Spleen (tissue), 11 donors: ENCODE measurements at regions not wholly inside any gene's neighbourhood (a gene's known extent, or its start where the extent isn't known, plus 50 kb on each side); places are given as distances from the start of the nearest gene placed in this dataset.

Source experiments
- DNase-seq: peaks from one replicate; pipeline ENCODE4 v3.0.0-alpha.2; 2020
- H3K27ac ChIP-seq, 8 donors: fragments of 200-600 bp; sonication (generic) in 7 of 8; 1 replicate in 4 of 8; 2 replicates in 4 of 8; pipeline versions ENCODE4 v1.5.0 to v1.8.0; 2016 to 2021; ENCODE audit warnings: inconsistent platforms in 4 of 8, mild to moderate bottlenecking in 4 of 8, moderate library complexity in 1 of 8
- H3K27me3 ChIP-seq, 7 donors: fragments of 200-600 bp; sonication (generic) in 6 of 7; replicated peaks in 1 of 7; 1 replicate in 4 of 7; 2 replicates in 3 of 7; pipeline versions ENCODE4 v1.5.0 to v1.8.0; 2016 to 2021; ENCODE audit warnings: inconsistent platforms in 3 of 7, mild to moderate bottlenecking in 1 of 7
- H3K36me3 ChIP-seq, 6 donors: fragments of 200-600 bp; sonication (generic) in 5 of 6; 1 replicate in 4 of 6; 2 replicates in 2 of 6; pipeline versions ENCODE4 v1.5.0 to v1.8.0; 2016 to 2021; ENCODE audit warnings: inconsistent platforms in 2 of 6
- H3K4me1 ChIP-seq, 6 donors: fragments of 200-600 bp; sonication (generic) in 5 of 6; 1 replicate in 3 of 6; 2 replicates in 3 of 6; pipeline versions ENCODE4 v1.5.0 to v1.8.0; 2016 to 2021; ENCODE audit warnings: inconsistent platforms in 3 of 6
- H3K4me3 ChIP-seq, 8 donors: fragments of 200-600 bp; sonication (generic) in 7 of 8; 1 replicate in 4 of 8; 2 replicates in 4 of 8; pipeline versions ENCODE4 v1.5.0 to v1.8.0; 2016 to 2021; ENCODE audit warnings: inconsistent platforms in 4 of 8, mild to moderate bottlenecking in 4 of 8, moderate library complexity in 2 of 8
- H3K9me3 ChIP-seq, 8 donors: fragments of 200-600 bp; sonication (generic) in 7 of 8; 1 replicate in 4 of 8; 2 replicates in 4 of 8; pipeline versions ENCODE4 v1.5.0 to v1.8.0; 2016 to 2021; ENCODE audit warnings: inconsistent platforms in 4 of 8
- POLR2A ChIP-seq, 3 donors: fragments of 450-650 bp; IDR thresholded peaks; one replicate each; pipeline ENCODE4 v1.5.1; 2017; ENCODE audit warnings: antibody characterized with exemption in 3 of 3, mild to moderate bottlenecking in 1 of 3
- POLR2AphosphoS5 ChIP-seq, 3 donors: sonication (generic); formaldehyde crosslinking; IDR thresholded peaks; one replicate each; pipeline ENCODE4 v1.5.1; 2017; ENCODE audit warnings: antibody characterized with exemption in 3 of 3
- WGBS, 5 donors: extraction: QIAGEN DNeasy Blood & Tissue Kit in 3 of 5; methylation state at CpG; one replicate each; pipeline versions ENCODE4 v1.1.5 to v1.1.7; 2013 to 2018; 5-methylcytosine and 5-hydroxymethylcytosine counted together
- intact Hi-C: fragments of 100-400 bp; cut with DNase I; formaldehyde crosslinking; loops from one replicate; pipeline ENCODE4 v1.15.0; 2023; ENCODE audit warnings: low total_unique reads
- TF ChIP-seq, protein P1 (sequence below), 11 experiments: fragments of 200-600 bp in 7 of 11; fragments of 450-650 bp in 4 of 11; sonication (generic) in 4 of 11; IDR thresholded peaks in 8 of 11; conservative IDR thresholded peaks in 3 of 11; 1 replicate in 7 of 11; 2 replicates in 4 of 11; pipeline versions ENCODE4 v1.4.0 to v1.8.0; 2016 to 2021; ENCODE audit warnings: antibody characterized with exemption in 11 of 11, inconsistent platforms in 4 of 11, mild to moderate bottlenecking in 1 of 11
- donor health status: healthy with polysubstance abuse.
- donor health status: DM: no; HTN: no; CAD: no; lungs with moderate emphysema.
- donor health status: DM: no; HTN: no; CAD: no.
- donor health status: Bipolar disorder and iron deficiency.
- donor health status: healthy.
- donor health status: DM: no; HTN: no; CAD: no.
- donor health status: DM: yes; HTN: yes; CAD: no.

DNA sequence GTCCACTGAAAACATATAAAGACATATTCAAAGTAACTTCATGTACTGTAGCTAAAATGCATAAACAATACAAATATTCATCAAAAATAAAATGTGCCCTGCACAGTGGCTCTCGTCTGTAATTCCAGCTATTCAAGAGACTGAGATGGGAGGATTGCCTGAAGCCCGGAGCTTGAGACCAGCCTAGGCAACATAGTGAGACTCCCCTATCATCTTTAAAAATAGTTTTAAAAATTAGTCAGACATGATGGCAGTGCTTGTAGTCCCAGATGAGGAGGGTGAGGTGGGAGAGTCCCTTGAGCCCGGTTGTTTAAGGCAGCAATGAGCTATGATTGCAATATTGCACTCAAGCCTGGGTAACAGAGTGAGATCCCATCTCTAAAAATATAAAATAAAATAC, 534.1 kb downstream of the ANXA1 start:
- Histone ChIP-seq H3K9me3 (peaks cover 0 to 15% (median 0%) of the 10 kb centered on the region in 8 donors), H3K36me3 (no peaks in the 10 kb centered on the region), H3K4me1 (no peaks in the 10 kb centered on the region), H3K27me3 (no peaks in the 10 kb centered on the region), H3K27ac (no peak overlapping the region), H3K4me3 (no peak overlapping the region)
- intact Hi-C loops, result no loop called here
- no peak for DNase-seq
- WGBS, 5 donors, result 82 to 89% (median 87%) methylated on average over 3 of the region's 3 CpGs
- TF ChIP-seq POLR2A (IDR thresholded peaks at IDR 0.05), result no peak
- TF ChIP-seq, protein P1, sequence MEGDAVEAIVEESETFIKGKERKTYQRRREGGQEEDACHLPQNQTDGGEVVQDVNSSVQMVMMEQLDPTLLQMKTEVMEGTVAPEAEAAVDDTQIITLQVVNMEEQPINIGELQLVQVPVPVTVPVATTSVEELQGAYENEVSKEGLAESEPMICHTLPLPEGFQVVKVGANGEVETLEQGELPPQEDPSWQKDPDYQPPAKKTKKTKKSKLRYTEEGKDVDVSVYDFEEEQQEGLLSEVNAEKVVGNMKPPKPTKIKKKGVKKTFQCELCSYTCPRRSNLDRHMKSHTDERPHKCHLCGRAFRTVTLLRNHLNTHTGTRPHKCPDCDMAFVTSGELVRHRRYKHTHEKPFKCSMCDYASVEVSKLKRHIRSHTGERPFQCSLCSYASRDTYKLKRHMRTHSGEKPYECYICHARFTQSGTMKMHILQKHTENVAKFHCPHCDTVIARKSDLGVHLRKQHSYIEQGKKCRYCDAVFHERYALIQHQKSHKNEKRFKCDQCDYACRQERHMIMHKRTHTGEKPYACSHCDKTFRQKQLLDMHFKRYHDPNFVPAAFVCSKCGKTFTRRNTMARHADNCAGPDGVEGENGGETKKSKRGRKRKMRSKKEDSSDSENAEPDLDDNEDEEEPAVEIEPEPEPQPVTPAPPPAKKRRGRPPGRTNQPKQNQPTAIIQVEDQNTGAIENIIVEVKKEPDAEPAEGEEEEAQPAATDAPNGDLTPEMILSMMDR (IDR thresholded peaks at IDR 0.05 in 8 of 11, conservative IDR thresholded peaks at IDR 0.05 in 3 of 11), result no peak
- TF ChIP-seq POLR2AphosphoS5 (IDR thresholded peaks at IDR 0.05), result no peak

DNA sequence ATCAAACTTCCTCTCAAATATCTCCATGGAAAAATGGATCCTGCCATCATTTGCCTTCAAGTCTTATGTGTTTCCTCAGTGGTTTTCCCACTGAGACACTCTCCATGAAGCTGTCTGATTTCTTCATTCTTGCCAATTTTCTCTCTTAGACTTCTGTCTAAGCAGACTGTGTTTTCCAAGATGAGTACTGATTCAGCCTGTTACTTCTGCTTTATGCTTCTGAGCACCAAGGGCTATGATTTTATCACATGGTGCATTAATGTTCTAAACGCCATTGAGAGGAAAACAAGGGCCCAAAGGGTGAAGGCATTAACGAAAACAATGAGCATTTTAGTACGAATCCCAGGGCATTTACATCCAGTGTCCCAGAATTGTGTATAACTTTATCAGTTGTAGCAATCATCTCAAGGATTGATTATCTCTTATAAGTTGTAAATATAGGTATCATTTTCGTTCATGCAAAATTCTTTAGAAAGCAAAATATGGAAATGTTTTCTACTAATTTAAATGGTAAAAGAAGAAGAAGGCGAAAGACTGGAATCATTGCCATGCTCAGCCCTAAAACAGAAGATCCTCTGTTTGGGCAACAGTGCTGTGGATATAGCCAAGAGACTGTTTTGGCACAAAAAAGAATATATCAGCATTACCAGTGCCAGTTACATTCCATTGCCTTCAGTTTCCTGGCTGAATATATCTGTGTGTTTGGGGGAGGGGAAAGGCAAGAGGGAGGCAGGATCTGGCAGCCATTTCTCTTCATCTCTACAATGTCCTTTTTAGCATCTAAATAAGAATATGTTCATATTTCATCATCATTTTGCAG, 537.6 kb downstream of the ANXA1 start:
- WGBS, 5 donors, result 60 to 84% (median 77%) methylated on average over 5 of the region's 5 CpGs
- intact Hi-C loops, result no loop called here
- Histone ChIP-seq H3K9me3 (peaks cover 0 to under 1% (median 0%) of the 10 kb centered on the region in 8 donors), H3K36me3 (no peaks in the 10 kb centered on the region), H3K4me1 (no peaks in the 10 kb centered on the region), H3K27me3 (no peaks in the 10 kb centered on the region), H3K4me3 (no peak overlapping the region), H3K27ac (no peak overlapping the region)
- no peak for DNase-seq
- TF ChIP-seq, protein P1 (IDR thresholded peaks at IDR 0.05 in 8 of 11, conservative IDR thresholded peaks at IDR 0.05 in 3 of 11), result no peak
- TF ChIP-seq POLR2A (IDR thresholded peaks at IDR 0.05), result no peak
- no peak for TF ChIP-seq POLR2AphosphoS5 (IDR thresholded peaks at IDR 0.05)

DNA sequence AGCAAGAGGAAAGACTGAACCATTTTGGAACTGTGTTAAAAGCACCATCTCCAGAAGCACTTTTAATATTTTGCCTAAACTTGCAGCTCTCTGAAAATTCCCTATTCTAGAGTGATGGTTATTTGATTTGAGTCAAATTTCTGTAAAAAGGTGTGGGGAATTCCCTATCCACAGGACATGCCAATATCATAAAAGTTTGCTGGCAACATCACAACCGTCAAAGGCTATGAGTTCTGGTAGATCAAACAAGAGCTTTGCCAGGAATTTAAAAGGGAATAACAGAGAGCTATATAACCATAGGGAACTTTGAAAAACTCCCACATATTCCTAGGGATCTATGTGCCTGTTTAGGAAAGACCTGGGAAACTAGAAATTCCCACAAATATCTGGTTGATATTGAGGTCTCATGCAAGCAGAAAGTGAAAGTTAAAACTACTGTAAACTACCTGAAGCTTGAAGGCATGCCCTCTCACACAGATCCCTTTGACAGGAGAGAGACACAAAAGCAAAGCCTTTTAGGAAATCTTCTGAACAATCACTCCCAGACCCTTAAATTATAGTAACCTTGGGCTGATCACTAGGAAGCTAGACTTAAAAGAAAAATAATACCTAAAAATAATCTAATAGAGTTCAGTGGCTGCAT, 549.9 kb downstream of the ANXA1 start:
- Histone ChIP-seq H3K4me3 (no peak overlapping the region), H3K27ac (no peak overlapping the region), H3K9me3 (no peaks in the 10 kb centered on the region), H3K27me3 (no peaks in the 10 kb centered on the region), H3K4me1 (no peaks in the 10 kb centered on the region), H3K36me3 (no peaks in the 10 kb centered on the region)
- no peak for DNase-seq
- WGBS, 5 donors, result 65 to 91% (median 85%) methylated on average over 1 of the region's 1 CpG
- intact Hi-C loops, result no loop called here
- TF ChIP-seq POLR2A (IDR thresholded peaks at IDR 0.05), result no peak
- TF ChIP-seq, protein P1 (IDR thresholded peaks at IDR 0.05 in 8 of 11, conservative IDR thresholded peaks at IDR 0.05 in 3 of 11), result no peak
- no peak for TF ChIP-seq POLR2AphosphoS5 (IDR thresholded peaks at IDR 0.05)

DNA sequence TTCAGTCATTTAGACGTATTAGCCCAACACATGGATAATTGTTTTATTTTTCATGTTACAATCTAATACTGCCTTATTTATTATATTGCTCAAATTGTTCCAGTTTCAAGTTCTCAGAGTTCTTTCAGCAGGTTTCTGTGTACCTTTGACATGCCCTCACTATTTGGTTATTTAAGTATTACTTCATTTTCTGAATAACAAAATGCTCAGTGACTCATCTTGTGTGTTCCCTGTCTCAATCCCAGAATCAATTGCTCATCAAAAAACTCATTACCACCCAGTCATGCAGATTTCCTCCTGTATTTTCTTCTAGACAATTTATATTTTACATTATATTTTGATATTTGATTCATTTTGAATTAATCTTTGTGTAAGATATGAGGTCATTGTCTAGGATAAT, 562.6 kb downstream of the ANXA1 start:
- 30 to 84% (median 73%) methylated on average over 1 of the region's 1 CpG for WGBS, 5 donors
- no peaks in the 10 kb centered on the region for H3K4me1 ChIP-seq
- H3K9me3 ChIP-seq, result no peaks in the 10 kb centered on the region
- intact Hi-C loops, result no loop called here
- no peaks in the 10 kb centered on the region for H3K27me3 ChIP-seq
- no peak for TF ChIP-seq POLR2A (IDR thresholded peaks at IDR 0.05)
- H3K36me3 ChIP-seq, result no peaks in the 10 kb centered on the region
- no peak for DNase-seq
- no peak overlapping the region for H3K4me3 ChIP-seq
- H3K27ac ChIP-seq, result no peak overlapping the region
